ENCODE measurements at regions not wholly inside any gene's neighbourhood (a gene's known extent, or its start where the extent isn't known, plus 50 kb on each side); places are given as distances from the start of the nearest gene placed in this dataset.
A peak's percentile ranks its signal among the peaks of the same experiment; 100 is the strongest.

GRCh38 chr5:98631311-98632054 lies 142.0 kb upstream of the RGMB start:
- Mint-ChIP-seq H3K9me3 (peaks cover 16% of the 10 kb centered on the region), H3K4me1 (peaks cover 17% of the 10 kb centered on the region), H3K27ac (no peak overlapping the region), H3K27me3 (ENCODE audit: low read depth) (no peaks in the 10 kb centered on the region), H3K36me3 (no peaks in the 10 kb centered on the region), H3K4me3 (no peak overlapping the region)
- POLR2A ChIA-PET, result no interaction called here
- CTCF ChIA-PET, result no interaction called here
- DNase-seq (ENCODE audit: low spot score) (no peak), ATAC-seq (no peak)
- TF ChIP-seq, protein P1, sequence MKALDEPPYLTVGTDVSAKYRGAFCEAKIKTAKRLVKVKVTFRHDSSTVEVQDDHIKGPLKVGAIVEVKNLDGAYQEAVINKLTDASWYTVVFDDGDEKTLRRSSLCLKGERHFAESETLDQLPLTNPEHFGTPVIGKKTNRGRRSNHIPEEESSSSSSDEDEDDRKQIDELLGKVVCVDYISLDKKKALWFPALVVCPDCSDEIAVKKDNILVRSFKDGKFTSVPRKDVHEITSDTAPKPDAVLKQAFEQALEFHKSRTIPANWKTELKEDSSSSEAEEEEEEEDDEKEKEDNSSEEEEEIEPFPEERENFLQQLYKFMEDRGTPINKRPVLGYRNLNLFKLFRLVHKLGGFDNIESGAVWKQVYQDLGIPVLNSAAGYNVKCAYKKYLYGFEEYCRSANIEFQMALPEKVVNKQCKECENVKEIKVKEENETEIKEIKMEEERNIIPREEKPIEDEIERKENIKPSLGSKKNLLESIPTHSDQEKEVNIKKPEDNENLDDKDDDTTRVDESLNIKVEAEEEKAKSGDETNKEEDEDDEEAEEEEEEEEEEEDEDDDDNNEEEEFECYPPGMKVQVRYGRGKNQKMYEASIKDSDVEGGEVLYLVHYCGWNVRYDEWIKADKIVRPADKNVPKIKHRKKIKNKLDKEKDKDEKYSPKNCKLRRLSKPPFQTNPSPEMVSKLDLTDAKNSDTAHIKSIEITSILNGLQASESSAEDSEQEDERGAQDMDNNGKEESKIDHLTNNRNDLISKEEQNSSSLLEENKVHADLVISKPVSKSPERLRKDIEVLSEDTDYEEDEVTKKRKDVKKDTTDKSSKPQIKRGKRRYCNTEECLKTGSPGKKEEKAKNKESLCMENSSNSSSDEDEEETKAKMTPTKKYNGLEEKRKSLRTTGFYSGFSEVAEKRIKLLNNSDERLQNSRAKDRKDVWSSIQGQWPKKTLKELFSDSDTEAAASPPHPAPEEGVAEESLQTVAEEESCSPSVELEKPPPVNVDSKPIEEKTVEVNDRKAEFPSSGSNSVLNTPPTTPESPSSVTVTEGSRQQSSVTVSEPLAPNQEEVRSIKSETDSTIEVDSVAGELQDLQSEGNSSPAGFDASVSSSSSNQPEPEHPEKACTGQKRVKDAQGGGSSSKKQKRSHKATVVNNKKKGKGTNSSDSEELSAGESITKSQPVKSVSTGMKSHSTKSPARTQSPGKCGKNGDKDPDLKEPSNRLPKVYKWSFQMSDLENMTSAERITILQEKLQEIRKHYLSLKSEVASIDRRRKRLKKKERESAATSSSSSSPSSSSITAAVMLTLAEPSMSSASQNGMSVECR (CRISPR knock-in tag; IDR thresholded peaks at IDR 0.05; ENCODE audit: borderline replicate concordance), result no peak
- TF ChIP-seq ZNF219 (CRISPR knock-in tag; IDR thresholded peaks at IDR 0.05; ENCODE audit: borderline replicate concordance) (no peak), AFF4 (CRISPR knock-in tag; IDR thresholded peaks at IDR 0.05; ENCODE audit: borderline replicate concordance) (no peak), ZNF232 (CRISPR knock-in tag; IDR thresholded peaks at IDR 0.05) (no peak), GTF2I (CRISPR knock-in tag; conservative IDR thresholded peaks at IDR 0.05) (no peak), ZNF416 (CRISPR knock-in tag; IDR thresholded peaks at IDR 0.05) (no peak), ESRRA (CRISPR knock-in tag; IDR thresholded peaks at IDR 0.05; ENCODE audit: borderline replicate concordance) (no peak), ELF4 (CRISPR knock-in tag; IDR thresholded peaks at IDR 0.05; ENCODE audit: low read depth) (no peak), TEAD1 (CRISPR knock-in tag; IDR thresholded peaks at IDR 0.05) (no peak), FOXP1 (CRISPR knock-in tag; IDR thresholded peaks at IDR 0.05; ENCODE audit: borderline replicate concordance) (no peak)
- TF ChIP-seq, protein P2, sequence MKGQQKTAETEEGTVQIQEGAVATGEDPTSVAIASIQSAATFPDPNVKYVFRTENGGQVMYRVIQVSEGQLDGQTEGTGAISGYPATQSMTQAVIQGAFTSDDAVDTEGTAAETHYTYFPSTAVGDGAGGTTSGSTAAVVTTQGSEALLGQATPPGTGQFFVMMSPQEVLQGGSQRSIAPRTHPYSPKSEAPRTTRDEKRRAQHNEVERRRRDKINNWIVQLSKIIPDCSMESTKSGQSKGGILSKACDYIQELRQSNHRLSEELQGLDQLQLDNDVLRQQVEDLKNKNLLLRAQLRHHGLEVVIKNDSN (CRISPR knock-in tag; IDR thresholded peaks at IDR 0.05), result no peak
- TF ChIP-seq, protein P3, sequence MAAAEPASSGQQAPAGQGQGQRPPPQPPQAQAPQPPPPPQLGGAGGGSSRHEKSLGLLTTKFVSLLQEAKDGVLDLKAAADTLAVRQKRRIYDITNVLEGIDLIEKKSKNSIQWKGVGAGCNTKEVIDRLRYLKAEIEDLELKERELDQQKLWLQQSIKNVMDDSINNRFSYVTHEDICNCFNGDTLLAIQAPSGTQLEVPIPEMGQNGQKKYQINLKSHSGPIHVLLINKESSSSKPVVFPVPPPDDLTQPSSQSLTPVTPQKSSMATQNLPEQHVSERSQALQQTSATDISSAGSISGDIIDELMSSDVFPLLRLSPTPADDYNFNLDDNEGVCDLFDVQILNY (CRISPR knock-in tag; IDR thresholded peaks at IDR 0.05), result no peak

GRCh38 chr5:98635656-98636055 lies 137.8 kb upstream of the RGMB start:
- CTCF ChIA-PET, result interaction anchor here (2.4 kb wide), 1 partner anchor 133 kb away, joined by 13 read pairs; no protein-coding TSS in a partner anchor
- H3K9me3 Mint-ChIP-seq, result no peaks in the 10 kb centered on the region

More at GRCh38 chr5:98635656-98636055, 137.8 kb upstream of the RGMB start:
- TF ChIP-seq, protein P4, sequence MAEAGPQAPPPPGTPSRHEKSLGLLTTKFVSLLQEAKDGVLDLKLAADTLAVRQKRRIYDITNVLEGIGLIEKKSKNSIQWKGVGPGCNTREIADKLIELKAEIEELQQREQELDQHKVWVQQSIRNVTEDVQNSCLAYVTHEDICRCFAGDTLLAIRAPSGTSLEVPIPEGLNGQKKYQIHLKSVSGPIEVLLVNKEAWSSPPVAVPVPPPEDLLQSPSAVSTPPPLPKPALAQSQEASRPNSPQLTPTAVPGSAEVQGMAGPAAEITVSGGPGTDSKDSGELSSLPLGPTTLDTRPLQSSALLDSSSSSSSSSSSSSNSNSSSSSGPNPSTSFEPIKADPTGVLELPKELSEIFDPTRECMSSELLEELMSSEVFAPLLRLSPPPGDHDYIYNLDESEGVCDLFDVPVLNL (CRISPR knock-in tag; IDR thresholded peaks at IDR 0.05; ENCODE audit: borderline replicate concordance, low read depth), result no peak
- no peak for TF ChIP-seq ZNF219 (CRISPR knock-in tag; IDR thresholded peaks at IDR 0.05; ENCODE audit: borderline replicate concordance)
- H3K27ac Mint-ChIP-seq, result peak overlapping the region; percentile 54
- ATAC-seq (no peak; the same call in none of the 2 replicates), DNase-seq (ENCODE audit: low spot score) (no peak)
- peaks cover 34% of the 10 kb centered on the region for H3K4me1 Mint-ChIP-seq
- no peak overlapping the region for H3K4me3 Mint-ChIP-seq
- POLR2A ChIA-PET, result no interaction called here
- no peaks in the 10 kb centered on the region for H3K27me3 Mint-ChIP-seq (ENCODE audit: low read depth)
- no peaks in the 10 kb centered on the region for H3K36me3 Mint-ChIP-seq

Measured in WTC11 (cell line).